ENCODE measurements at regions not wholly inside any gene's neighbourhood (a gene's known extent, or its start where the extent isn't known, plus 50 kb on each side); places are given as distances from the start of the nearest gene placed in this dataset.

GRCh38 chr4:22287631-22288030 lies 228.2 kb downstream of the ADGRA3 start:
- no peaks in the 10 kb centered on the region for H3K27me3 ChIP-seq (ENCODE audit: insufficient read depth in 3 of 3, low read length in 2 of 3)
- H3K4me1 ChIP-seq: no peaks in the 10 kb centered on the region
- ATAC-seq: no peak
- intact Hi-C loops (cut with DNase I): no loop called here
- 82 to 87% (median 82%) methylated on average over 1 of the region's 1 CpG for whole genome bisulfite sequencing, 3 donors
- no peak overlapping the region for H3K4me3 ChIP-seq
- H3K36me3 ChIP-seq (ENCODE audit: insufficient read depth in 1 of 2, low read depth in 1 of 2): no peaks in the 10 kb centered on the region
- H3K27ac ChIP-seq: no peak overlapping the region
- no peak for DNase-seq
- H3K9me3 ChIP-seq: no peaks in the 10 kb centered on the region
- TF ChIP-seq CTCF (IDR thresholded peaks at IDR 0.05): no peak

GRCh38 chr4:22268350-22269025 lies 247.4 kb downstream of the ADGRA3 start:
- no peaks in the 10 kb centered on the region for H3K36me3 ChIP-seq (ENCODE audit: insufficient read depth in 1 of 2, low read depth in 1 of 2)
- H3K27me3 ChIP-seq (ENCODE audit: insufficient read depth in 3 of 3, low read length in 2 of 3): no peaks in the 10 kb centered on the region
- H3K27ac ChIP-seq: no peak overlapping the region
- 74 to 82% (median 81%) methylated on average over 10 of the region's 10 CpGs for WGBS, 3 donors
- no peak for ATAC-seq
- no peaks in the 10 kb centered on the region for H3K4me1 ChIP-seq
- no peak for TF ChIP-seq CTCF (IDR thresholded peaks at IDR 0.05)
- no peak overlapping the region for H3K4me3 ChIP-seq
- intact Hi-C loops (cut with DNase I): no loop called here
- DNase-seq: no peak
- no peaks in the 10 kb centered on the region for H3K9me3 ChIP-seq

- ATAC-seq (no peak), DNase-seq (no peak)
- H3K36me3 ChIP-seq (ENCODE audit: insufficient read depth in 1 of 2, low read depth in 1 of 2): no peaks in the 10 kb centered on the region
- TF ChIP-seq CTCF (IDR thresholded peaks at IDR 0.05): no peak
- no peaks in the 10 kb centered on the region for H3K27me3 ChIP-seq (ENCODE audit: insufficient read depth in 3 of 3, low read length in 2 of 3)
- intact Hi-C loops (cut with DNase I): no loop called here
- H3K9me3 ChIP-seq: no peaks in the 10 kb centered on the region
- H3K4me3 ChIP-seq: no peak overlapping the region
- WGBS, 3 donors: 83 to 84% (median 83%) methylated on average over 7 of the region's 7 CpGs
- no peaks in the 10 kb centered on the region for H3K4me1 ChIP-seq
- H3K27ac ChIP-seq: no peak overlapping the region
Measured at GRCh38 chr4:22264261-22264660, 251.6 kb downstream of the ADGRA3 start.

- H3K36me3 ChIP-seq (ENCODE audit: insufficient read depth in 1 of 2, low read depth in 1 of 2): no peaks in the 10 kb centered on the region
- H3K27me3 ChIP-seq (ENCODE audit: insufficient read depth in 3 of 3, low read length in 2 of 3): no peaks in the 10 kb centered on the region
- ATAC-seq (no peak), DNase-seq (no peak)
- TF ChIP-seq CTCF (IDR thresholded peaks at IDR 0.05): no peak
- no peaks in the 10 kb centered on the region for H3K9me3 ChIP-seq
- 28 to 53% (median 45%) methylated on average over 1 of the region's 1 CpG for WGBS, 3 donors
- no peak overlapping the region for H3K27ac ChIP-seq
- no peak overlapping the region for H3K4me3 ChIP-seq
- H3K4me1 ChIP-seq: no peaks in the 10 kb centered on the region
- intact Hi-C loops (cut with DNase I): no loop called here
Measured at GRCh38 chr4:22253431-22253830, 262.4 kb downstream of the ADGRA3 start.

GRCh38 chr4:22246847-22247246 lies 269.0 kb downstream of the ADGRA3 start:
- Histone ChIP-seq H3K4me1 (no peaks in the 10 kb centered on the region), H3K4me3 (no peak overlapping the region), H3K36me3 (ENCODE audit: insufficient read depth in 1 of 2, low read depth in 1 of 2) (no peaks in the 10 kb centered on the region), H3K27ac (no peak overlapping the region), H3K9me3 (peaks cover 4% of the 10 kb centered on the region), H3K27me3 (ENCODE audit: insufficient read depth in 3 of 3, low read length in 2 of 3) (no peaks in the 10 kb centered on the region)
- no peak for TF ChIP-seq CTCF (IDR thresholded peaks at IDR 0.05)
- intact Hi-C loops (cut with DNase I): no loop called here
- ATAC-seq (no peak), DNase-seq (no peak)
- WGBS, 3 donors: 25 to 45% (median 39%) methylated on average over 2 of the region's 2 CpGs
